ENCODE measurements at regions not wholly inside any gene's neighbourhood (a gene's known extent, or its start where the extent isn't known, plus 50 kb on each side); places are given as distances from the start of the nearest gene placed in this dataset.

DNA sequence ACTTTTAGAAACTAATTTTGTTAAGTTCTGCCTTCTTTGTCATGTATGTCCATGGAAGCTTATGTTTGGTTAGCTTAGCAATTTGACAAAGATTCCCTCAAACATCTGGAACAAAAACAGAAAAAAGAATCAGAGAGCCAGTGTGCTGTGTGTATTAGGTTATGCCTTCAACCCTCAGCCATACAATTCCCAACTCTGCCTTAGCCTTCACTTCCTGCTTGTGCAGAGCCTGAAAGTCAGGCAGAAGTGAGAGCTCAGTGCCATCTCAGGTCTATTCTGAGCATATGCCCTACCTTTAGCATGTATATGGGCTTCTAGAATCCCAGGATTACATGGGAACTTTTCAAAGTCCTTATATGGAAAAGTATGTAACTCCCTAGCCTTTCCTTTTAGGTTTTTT lies 58.2 kb upstream of the STOX2 start:
- no peak for DNase-seq (ENCODE audit: low read depth in 1 of 2, low spot score in 1 of 2)

- DNase-seq (ENCODE audit: low read depth in 1 of 2, low spot score in 1 of 2) = no peak
Measured at GRCh38 chr4:183848805-183849204, 56.3 kb upstream of the STOX2 start.

DNA sequence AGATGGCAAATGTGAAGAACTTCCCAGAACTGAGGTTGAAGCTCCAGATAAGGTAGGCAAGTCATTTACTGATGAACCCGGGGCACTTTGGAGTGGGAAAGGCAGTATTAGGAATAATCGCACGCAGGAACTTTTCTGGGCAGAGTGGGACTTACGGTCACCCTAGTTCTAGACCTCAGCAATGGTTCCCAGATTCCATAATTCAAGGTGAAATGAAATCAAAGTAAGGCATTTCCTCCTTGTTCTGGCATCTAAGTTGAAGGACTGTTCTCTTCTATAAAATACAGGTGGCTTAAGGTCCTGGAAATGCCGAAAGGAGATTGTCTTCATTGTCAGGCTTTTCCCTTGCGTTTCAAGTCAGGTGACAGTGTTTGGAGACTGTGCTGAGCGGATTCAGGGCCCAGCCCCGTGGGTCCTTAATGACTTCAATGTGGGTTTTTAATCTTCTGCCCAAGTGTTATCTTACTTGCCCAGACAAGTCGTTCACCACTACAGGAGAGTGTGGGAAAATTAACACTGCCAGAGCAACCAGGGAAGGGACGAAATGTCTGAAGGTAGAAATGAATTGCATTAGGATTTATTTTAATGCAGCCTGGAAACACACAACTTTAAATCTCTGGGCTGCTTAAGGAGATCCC lies 52.1 kb upstream of the STOX2 start:
- DNase-seq (ENCODE audit: low read depth in 1 of 2, low spot score in 1 of 2) = no peak

DNA sequence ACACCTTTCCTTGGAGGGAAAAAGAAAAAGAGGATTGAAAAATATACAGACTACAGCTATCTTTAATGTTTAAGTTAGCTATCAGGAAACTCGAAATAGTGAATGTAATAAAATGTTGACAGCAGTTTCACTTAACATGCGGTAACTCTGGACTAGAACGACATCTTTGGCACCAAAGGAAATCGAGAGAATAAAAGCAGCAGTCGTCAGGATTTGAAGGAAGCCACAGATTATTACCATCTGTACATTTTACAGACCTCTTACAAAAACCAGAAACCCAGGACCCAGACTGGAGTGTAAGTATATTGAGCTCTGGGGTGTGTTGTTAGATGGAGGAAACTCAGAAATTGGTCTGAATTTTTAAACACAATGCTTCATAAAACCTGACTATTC lies 51.6 kb upstream of the STOX2 start:
- DNase-seq (ENCODE audit: low read depth in 1 of 2, low spot score in 1 of 2) = no peak

All from stimulated activated CD4-positive, alpha-beta T cell treated with anti-CD3 and anti-CD28 coated beads, Interleukin-15, amount 100 ng/mL, for 1 hour (primary cell).